ENCODE measurements at regions not wholly inside any gene's neighbourhood (a gene's known extent, or its start where the extent isn't known, plus 50 kb on each side); places are given as distances from the start of the nearest gene placed in this dataset.

DNA sequence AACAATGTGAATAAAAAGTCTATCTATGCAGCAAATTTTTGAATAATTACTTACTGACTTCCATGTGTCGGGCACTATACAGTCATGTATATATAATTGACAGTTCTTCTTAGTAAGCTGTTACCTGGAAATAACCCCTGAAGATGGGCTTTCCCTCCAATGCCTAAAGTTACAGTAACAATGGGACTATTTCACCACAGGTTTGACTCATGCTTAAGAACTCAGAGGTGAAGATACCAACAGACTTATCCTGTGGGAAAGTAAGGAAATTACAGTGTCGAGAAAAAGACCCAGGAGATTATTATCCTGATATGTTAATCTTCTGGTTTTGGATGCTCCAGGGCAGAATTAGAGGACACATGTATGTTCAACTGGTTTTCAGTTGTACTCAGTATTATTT is 601.5 kb upstream of the SOX9 start:
- TF ChIP-seq, protein P1, sequence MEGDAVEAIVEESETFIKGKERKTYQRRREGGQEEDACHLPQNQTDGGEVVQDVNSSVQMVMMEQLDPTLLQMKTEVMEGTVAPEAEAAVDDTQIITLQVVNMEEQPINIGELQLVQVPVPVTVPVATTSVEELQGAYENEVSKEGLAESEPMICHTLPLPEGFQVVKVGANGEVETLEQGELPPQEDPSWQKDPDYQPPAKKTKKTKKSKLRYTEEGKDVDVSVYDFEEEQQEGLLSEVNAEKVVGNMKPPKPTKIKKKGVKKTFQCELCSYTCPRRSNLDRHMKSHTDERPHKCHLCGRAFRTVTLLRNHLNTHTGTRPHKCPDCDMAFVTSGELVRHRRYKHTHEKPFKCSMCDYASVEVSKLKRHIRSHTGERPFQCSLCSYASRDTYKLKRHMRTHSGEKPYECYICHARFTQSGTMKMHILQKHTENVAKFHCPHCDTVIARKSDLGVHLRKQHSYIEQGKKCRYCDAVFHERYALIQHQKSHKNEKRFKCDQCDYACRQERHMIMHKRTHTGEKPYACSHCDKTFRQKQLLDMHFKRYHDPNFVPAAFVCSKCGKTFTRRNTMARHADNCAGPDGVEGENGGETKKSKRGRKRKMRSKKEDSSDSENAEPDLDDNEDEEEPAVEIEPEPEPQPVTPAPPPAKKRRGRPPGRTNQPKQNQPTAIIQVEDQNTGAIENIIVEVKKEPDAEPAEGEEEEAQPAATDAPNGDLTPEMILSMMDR (conservative IDR thresholded peaks at IDR 0.05; ENCODE audit: low read depth, low read length): no peak
- TF ChIP-seq EZH2 (IDR thresholded peaks at IDR 0.05; ENCODE audit: borderline replicate concordance, low read depth, low read length, poor library complexity, severe bottlenecking): no peak
